H9 (cell line): ENCODE measurements at regions not wholly inside any gene's neighbourhood (a gene's known extent, or its start where the extent isn't known, plus 50 kb on each side); places are given as distances from the start of the nearest gene placed in this dataset.

Source experiments
- DNase-seq: peaks from one replicate; pipeline ENCODE4 v3.0.0-alpha.2; 2017
- H2AFZ ChIP-seq: one replicate; pipeline ENCODE4 v1.6.1; 2013; ENCODE audit warnings: mild to moderate bottlenecking, low read length, control low read depth, moderate library complexity
- H2AK5ac ChIP-seq: 2 replicates; pipeline ENCODE4 v1.6.1; 2013; ENCODE audit warnings: low read length, control low read depth, mixed read lengths; ENCODE audit not compliant: insufficient read length
- H2BK120ac ChIP-seq: one replicate; pipeline ENCODE4 v1.6.1; 2013; ENCODE audit warnings: low read depth, mild to moderate bottlenecking, low read length, control low read depth, inconsistent platforms; ENCODE audit not compliant: poor library complexity, severe bottlenecking
- H2BK12ac ChIP-seq: 2 replicates; pipeline ENCODE4 v1.6.1; 2013; ENCODE audit warnings: low read length, control low read depth, mixed read lengths, low read depth; ENCODE audit not compliant: insufficient read length
- H2BK15ac ChIP-seq: 2 replicates; pipeline ENCODE4 v1.6.1; 2013; ENCODE audit warnings: low read depth, low read length, control low read depth
- H2BK20ac ChIP-seq: one replicate; pipeline ENCODE4 v1.6.1; 2013; ENCODE audit warnings: low read depth, mild to moderate bottlenecking, low read length, control low read depth, inconsistent platforms; ENCODE audit not compliant: poor library complexity, severe bottlenecking
- H2BK5ac ChIP-seq: 2 replicates; pipeline ENCODE4 v1.6.1; 2013; ENCODE audit warnings: low read length, control low read depth, mixed read lengths; ENCODE audit not compliant: insufficient read length
- H3K14ac ChIP-seq: 2 replicates; pipeline ENCODE4 v1.6.1; 2013; ENCODE audit warnings: low read length, control low read depth; ENCODE audit not compliant: insufficient read depth
- H3K18ac ChIP-seq: 2 replicates; pipeline ENCODE4 v1.6.1; 2013; ENCODE audit warnings: low read depth, mild to moderate bottlenecking, mixed read lengths, low read length, control low read depth; ENCODE audit not compliant: insufficient read length
- H3K23ac ChIP-seq: 2 replicates; pipeline ENCODE4 v1.6.1; 2013; ENCODE audit warnings: low read length, control low read depth, mixed read lengths, low read depth; ENCODE audit not compliant: insufficient read length
- H3K23me2 ChIP-seq: 2 replicates; pipeline ENCODE4 v1.6.1; 2013; ENCODE audit warnings: low read depth, mild to moderate bottlenecking, mixed read lengths, low read length, control low read depth; ENCODE audit not compliant: insufficient read length, poor library complexity, severe bottlenecking
- H3K27ac ChIP-seq: 2 replicates; pipeline ENCODE4 v1.5.1; 2013; ENCODE audit warnings: low read length, control low read depth, mixed read lengths, low read depth; ENCODE audit not compliant: insufficient read length
- H3K27me3 ChIP-seq: 2 replicates; pipeline ENCODE4 v1.6.1; 2013; ENCODE audit warnings: low read length, control low read depth, inconsistent platforms; ENCODE audit not compliant: insufficient read depth
- H3K4ac ChIP-seq: 2 replicates; pipeline ENCODE4 v1.6.1; 2013; ENCODE audit warnings: low read depth, mild to moderate bottlenecking, control low read depth, inconsistent platforms, low read length, moderate library complexity
- H3K4me1 ChIP-seq: 2 replicates; pipeline ENCODE4 v1.6.1; 2013; ENCODE audit warnings: low read length, control low read depth, inconsistent platforms; ENCODE audit not compliant: insufficient read depth
- H3K4me2 ChIP-seq: 2 replicates; pipeline ENCODE4 v1.6.1; 2013; ENCODE audit warnings: low read length, control low read depth, mixed read lengths; ENCODE audit not compliant: insufficient read length, insufficient read depth
- H3K56ac ChIP-seq: 2 replicates; pipeline ENCODE4 v1.6.1; 2013; ENCODE audit warnings: low read depth, mild to moderate bottlenecking, mixed read lengths, low read length, control low read depth; ENCODE audit not compliant: insufficient read length
- H3K79me1 ChIP-seq: 2 replicates; pipeline ENCODE4 v1.6.1; 2013; ENCODE audit warnings: low read depth, mild to moderate bottlenecking, moderate library complexity, low read length, control low read depth, inconsistent platforms; ENCODE audit not compliant: insufficient read depth, poor library complexity, severe bottlenecking
- H3K79me2 ChIP-seq: 2 replicates; pipeline ENCODE4 v1.6.1; 2013; ENCODE audit warnings: low read length, control low read depth, inconsistent platforms; ENCODE audit not compliant: insufficient read depth
- H3K9ac ChIP-seq: 2 replicates; pipeline ENCODE4 v1.6.1; 2013; ENCODE audit warnings: low read length, control low read depth, mixed read lengths; ENCODE audit not compliant: insufficient read length; ENCODE audit errors: extremely low read depth
- H3K9me3 ChIP-seq: one replicate; pipeline ENCODE4 v1.6.1; 2013; ENCODE audit warnings: low read depth, low read length, inconsistent platforms; ENCODE audit not compliant: control insufficient read depth
- H3T11ph ChIP-seq: one replicate; pipeline ENCODE4 v1.6.1; 2013; ENCODE audit warnings: mild to moderate bottlenecking, low read length, control low read depth, inconsistent platforms
- H4K20me1 ChIP-seq: one replicate; pipeline ENCODE4 v1.6.1; 2013; ENCODE audit not compliant: control insufficient read depth, insufficient read length, insufficient read depth
- H4K5ac ChIP-seq: 2 replicates; pipeline ENCODE4 v1.6.1; 2013; ENCODE audit warnings: low read depth, mild to moderate bottlenecking, mixed read lengths, low read length, control low read depth; ENCODE audit not compliant: insufficient read length
- H4K8ac ChIP-seq: replicated peaks from 2 replicates; pipeline ENCODE4 v1.6.1; 2013; ENCODE audit warnings: low read length, control low read depth, mixed read lengths, low read depth; ENCODE audit not compliant: insufficient read length
- H4K91ac ChIP-seq: 2 replicates; pipeline ENCODE4 v1.6.1; 2013; ENCODE audit warnings: low read depth, mild to moderate bottlenecking, moderate library complexity, mixed read lengths, low read length, control low read depth; ENCODE audit not compliant: insufficient read length
- H3K27ac Mint-ChIP-seq, 3 experiments: 2 replicates in 2 of 3; 3 replicates in 1 of 3; pipeline ENCODE4 v1.8.0; 2020 to 2021; ENCODE audit warnings: mixed read lengths in 3 of 3, mild to moderate bottlenecking in 1 of 3, moderate library complexity in 1 of 3
- H3K27me3 Mint-ChIP-seq: 2 replicates; pipeline ENCODE4 v1.8.0; 2021; ENCODE audit warnings: low read depth, mild to moderate bottlenecking, moderate library complexity, mixed read lengths
- H3K36me3 Mint-ChIP-seq, 3 experiments: 2 replicates in 2 of 3; 3 replicates in 1 of 3; pipeline ENCODE4 v1.8.0; 2020 to 2021; ENCODE audit warnings: low read depth in 3 of 3, mixed read lengths in 3 of 3; ENCODE audit not compliant: insufficient read depth in 1 of 3
- H3K4me1 Mint-ChIP-seq, 2 experiments: 2 replicates each; pipeline ENCODE4 v1.8.0; 2020; ENCODE audit warnings: mixed read lengths in 2 of 2
- H3K4me3 Mint-ChIP-seq, 2 experiments: 2 replicates in 1 of 2; 3 replicates in 1 of 2; pipeline ENCODE4 v1.8.0; 2020 to 2021; ENCODE audit warnings: mild to moderate bottlenecking in 2 of 2, mixed read lengths in 2 of 2, moderate library complexity in 1 of 2
- H3K9me3 Mint-ChIP-seq, 2 experiments: 2 replicates in 1 of 2; 3 replicates in 1 of 2; pipeline ENCODE4 v1.8.0; 2020; ENCODE audit warnings: mild to moderate bottlenecking in 2 of 2, mixed read lengths in 2 of 2, moderate library complexity in 1 of 2
- CTCF ChIP-seq: fragments of 200-600 bp; sonication (generic); conservative IDR thresholded peaks from 3 replicates; pipeline ENCODE4 v1.8.0; 2021; ENCODE audit warnings: antibody characterized with exemption, mild to moderate bottlenecking
- WGBS: extraction: QIAGEN DNeasy Blood & Tissue Kit; methylation state at CpG from one replicate; pipeline ENCODE4 v1.1.7; 2013; ENCODE audit warnings: missing lambda C conversion rate, low lambda C conversion rate, mixed read lengths; ENCODE audit not compliant: insufficient read length; ENCODE audit errors: extremely low coverage; 5-methylcytosine and 5-hydroxymethylcytosine counted together

GRCh38 chr3:1469248-1469647 is 376.4 kb downstream of the CNTN6 start:
- Mint-ChIP-seq H3K27me3 (no peaks in the 10 kb centered on the region), H3K4me3 (no peak overlapping the region), H3K36me3 (no peaks in the 10 kb centered on the region; a peak in 1 of 7 replicates), H3K9me3 (peaks cover 2 to 3% of the 10 kb centered on the region in 2 experiments; a peak in 2 of 5 replicates), H3K4me1 (no peaks in the 10 kb centered on the region), H3K27ac (no peak overlapping the region)
- Histone ChIP-seq H4K8ac (no peak overlapping the region), H2BK120ac (no peak overlapping the region), H3K9me3 (no peaks in the 10 kb centered on the region), H2BK15ac (no peak overlapping the region), H3K79me2 (no peaks in the 10 kb centered on the region), H3K9ac (no peak overlapping the region), H3K18ac (no peak overlapping the region), H2BK12ac (no peak overlapping the region), H3K27me3 (no peaks in the 10 kb centered on the region), H3T11ph (no peak overlapping the region), H3K79me1 (no peaks in the 10 kb centered on the region), H3K56ac (no peak overlapping the region), H4K91ac (no peak overlapping the region), H2BK20ac (no peak overlapping the region), H3K4me2 (no peak overlapping the region), H3K14ac (no peak overlapping the region), H2AK5ac (no peak overlapping the region), H3K4ac (no peak overlapping the region), H3K23ac (no peak overlapping the region), H2BK5ac (no peak overlapping the region), H2AFZ (no peak overlapping the region), H3K27ac (no peak overlapping the region), H3K4me1 (no peaks in the 10 kb centered on the region), H4K5ac (no peak overlapping the region), H4K20me1 (no peaks in the 10 kb centered on the region), H3K23me2 (no peaks in the 10 kb centered on the region)
- no peak for TF ChIP-seq CTCF
- DNase-seq, result no peak
- no CpG with 5 or more reads among the region's 2 CpGs for WGBS
